HTR-8/SVneo (cell line): ENCODE measurements at regions not wholly inside any gene's neighbourhood (a gene's known extent, or its start where the extent isn't known, plus 50 kb on each side); places are given as distances from the start of the nearest gene placed in this dataset.
"Not testable (repeated sequence)": the region's sequence is repeated elsewhere in the genome, so short reads cannot be mapped to it uniquely, and the experiment has no call there.

Experiments used
- DNase-seq: peaks from one replicate; pipeline ENCODE4 v3.0.0; 2011; ENCODE audit warnings: low spot score, mixed read lengths; ENCODE audit not compliant: insufficient read length
- FAIRE-seq: peaks from 2 replicates; lab custom pipeline; 2011; peaks lifted over from hg19 to GRCh38; lab: Jason Lieb, UNC

GRCh38 chr17:63279498-63280230 lies 166.4 kb downstream of the CYB561 start:
- no peak for DNase-seq
- FAIRE-seq = no peak

- no peak for FAIRE-seq
- DNase-seq = no peak
These were observed 163.7 kb downstream of the CYB561 start for GRCh38 chr17:63282455-63282854.

GRCh38 chr17:63285551-63285950 lies 160.6 kb downstream of the CYB561 start:
- FAIRE-seq = no peak

GRCh38 chr17:63286254-63286653 lies 159.9 kb downstream of the CYB561 start:
- DNase-seq (no peak), FAIRE-seq (no peak)

More at GRCh38 chr17:63285551-63285950, 160.6 kb downstream of the CYB561 start:
- DNase-seq = no peak

GRCh38 chr17:63287006-63287405 lies 159.1 kb downstream of the CYB561 start:
- not testable (repeated sequence) for FAIRE-seq, DNase-seq

- FAIRE-seq (no peak), DNase-seq (no peak)
These were observed 156.2 kb downstream of the CYB561 start for GRCh38 chr17:63289931-63290330.

- no peak for FAIRE-seq
- no peak for DNase-seq
These were observed 155.8 kb downstream of the CYB561 start for GRCh38 chr17:63290351-63290750.

GRCh38 chr17:63290784-63291183 lies 155.3 kb downstream of the CYB561 start:
- FAIRE-seq (no peak), DNase-seq (no peak)

GRCh38 chr17:63291258-63291657 lies 154.8 kb downstream of the CYB561 start:
- FAIRE-seq = no peak

GRCh38 chr17:63292421-63292820 lies 153.7 kb downstream of the CYB561 start:
- no peak for FAIRE-seq
- no peak for DNase-seq

More at GRCh38 chr17:63291258-63291657, 154.8 kb downstream of the CYB561 start:
- no peak for DNase-seq

- no peak for FAIRE-seq
- no peak for DNase-seq
These were observed 152.6 kb downstream of the CYB561 start for GRCh38 chr17:63293323-63294075.

GRCh38 chr17:63294776-63295175 lies 151.3 kb downstream of the CYB561 start:
- FAIRE-seq (no peak), DNase-seq (no peak)

- FAIRE-seq (no peak), DNase-seq (no peak)
These were observed 150.8 kb downstream of the CYB561 start for GRCh38 chr17:63295288-63295687.

GRCh38 chr17:63295839-63296590 lies 150.1 kb downstream of the CYB561 start:
- FAIRE-seq (no peak), DNase-seq (no peak)

GRCh38 chr17:63298916-63299315 lies 147.2 kb downstream of the CYB561 start:
- FAIRE-seq, DNase-seq: not testable (repeated sequence)

- FAIRE-seq (peak; percentile 20), DNase-seq (no peak)
These were observed 141.3 kb downstream of the CYB561 start for GRCh38 chr17:63304704-63305261.

GRCh38 chr17:63305857-63306256 lies 140.2 kb downstream of the CYB561 start:
- no peak for FAIRE-seq
- DNase-seq = no peak

GRCh38 chr17:63306855-63307254 lies 139.3 kb downstream of the CYB561 start:
- no peak for FAIRE-seq
- no peak for DNase-seq

GRCh38 chr17:63308272-63308671 lies 137.8 kb downstream of the CYB561 start:
- DNase-seq (no peak), FAIRE-seq (no peak)

GRCh38 chr17:63309021-63309420 lies 137.1 kb downstream of the CYB561 start:
- FAIRE-seq (peak; percentile 31), DNase-seq (no peak)
